ENCODE measurements at regions not wholly inside any gene's neighbourhood (a gene's known extent, or its start where the extent isn't known, plus 50 kb on each side); places are given as distances from the start of the nearest gene placed in this dataset.

- TF ChIP-seq POLR2A (IDR thresholded peaks at IDR 0.05) = no peak
- TF ChIP-seq CTCF (IDR thresholded peaks at IDR 0.05) = no peak
- intact Hi-C loops (cut with DNase I) = no loop called here
- 74 to 85% methylated on average over 8 of the region's 8 CpGs for WGBS, 2 donors
- Histone ChIP-seq H3K9me3 (no peaks in the 10 kb centered on the region), H3K27ac (no peak overlapping the region), H3K36me3 (no peaks in the 10 kb centered on the region), H3K4me1 (peaks cover 0 to 7% (median 5%) of the 10 kb centered on the region in 3 donors), H3K4me3 (no peak overlapping the region), H3K27me3 (peaks cover 0 to 3% (median 0%) of the 10 kb centered on the region in 4 donors)
- no peak for DNase-seq
These were observed 108.5 kb upstream of the USP47 start for GRCh38 chr11:11733246-11733747.

GRCh38 chr11:11732116-11732515 is 109.7 kb upstream of the USP47 start:
- Histone ChIP-seq H3K36me3 (no peaks in the 10 kb centered on the region), H3K27me3 (peaks cover 0 to 3% (median 0%) of the 10 kb centered on the region in 4 donors), H3K27ac (no peak overlapping the region), H3K4me3 (no peak overlapping the region), H3K9me3 (no peaks in the 10 kb centered on the region), H3K4me1 (peaks cover 0 to 7% (median 5%) of the 10 kb centered on the region in 3 donors)
- WGBS, 2 donors = 70 to 90% methylated on average over 3 of the region's 3 CpGs
- no peak for TF ChIP-seq POLR2A (IDR thresholded peaks at IDR 0.05)
- DNase-seq = no peak
- intact Hi-C loops (cut with DNase I) = no loop called here

GRCh38 chr11:11731311-11732083 is 109.7 kb upstream of the GALNT18 start:
- TF ChIP-seq CTCF (IDR thresholded peaks at IDR 0.05) = no peak
- TF ChIP-seq POLR2A (IDR thresholded peaks at IDR 0.05) = no peak
- Histone ChIP-seq H3K4me3 (no peak overlapping the region), H3K27ac (no peak overlapping the region), H3K36me3 (no peaks in the 10 kb centered on the region), H3K27me3 (no peaks in the 10 kb centered on the region), H3K4me1 (peaks cover 0 to 7% (median 5%) of the 10 kb centered on the region in 3 donors), H3K9me3 (no peaks in the 10 kb centered on the region)
- intact Hi-C loops (cut with DNase I) = no loop called here
- no peak for DNase-seq
- 25 to 36% methylated on average over 4 to 6 of the region's 6 CpGs for WGBS, 2 donors

- no peak overlapping the region for H3K27ac ChIP-seq
- no peak for DNase-seq
- peaks cover 0 to 6% (median 0%) of the 10 kb centered on the region in 4 donors for H3K27me3 ChIP-seq
- TF ChIP-seq CTCF (IDR thresholded peaks at IDR 0.05) = no peak
- TF ChIP-seq POLR2A (IDR thresholded peaks at IDR 0.05) = no peak
- 95 to 100% methylated on average over 2 of the region's 2 CpGs for WGBS, 2 donors
- intact Hi-C loops (cut with DNase I) = no loop called here
- peaks cover 0 to 7% (median 5%) of the 10 kb centered on the region in 3 donors for H3K4me1 ChIP-seq
- no peaks in the 10 kb centered on the region for H3K9me3 ChIP-seq
- H3K36me3 ChIP-seq = no peaks in the 10 kb centered on the region
- no peak overlapping the region for H3K4me3 ChIP-seq
These were observed 106.6 kb upstream of the GALNT18 start for GRCh38 chr11:11728386-11728785.

GRCh38 chr11:11725438-11725837 is 103.6 kb upstream of the GALNT18 start:
- intact Hi-C loops (cut with DNase I) = no loop called here
- Histone ChIP-seq H3K36me3 (no peaks in the 10 kb centered on the region), H3K27ac (no peak overlapping the region), H3K4me3 (no peak overlapping the region), H3K9me3 (no peaks in the 10 kb centered on the region), H3K4me1 (no peaks in the 10 kb centered on the region), H3K27me3 (peaks cover 0 to 6% (median 0%) of the 10 kb centered on the region in 4 donors)
- TF ChIP-seq POLR2A (IDR thresholded peaks at IDR 0.05) (no peak), CTCF (IDR thresholded peaks at IDR 0.05) (no peak)
- WGBS, 2 donors = 81 to 83% methylated on average over 5 of the region's 5 CpGs
- DNase-seq = no peak

Measured in esophagus squamous epithelium (tissue), 5 donors.